NCI-H2029 treated with DMSO at 0.1 percent for 48 hours (cell line): ENCODE measurements at regions not wholly inside any gene's neighbourhood (a gene's known extent, or its start where the extent isn't known, plus 50 kb on each side); places are given as distances from the start of the nearest gene placed in this dataset.

Experiments
- DNase-seq: peaks from one replicate; lab custom pipeline; 2025; lab: John Stamatoyannopoulos, UW

DNA sequence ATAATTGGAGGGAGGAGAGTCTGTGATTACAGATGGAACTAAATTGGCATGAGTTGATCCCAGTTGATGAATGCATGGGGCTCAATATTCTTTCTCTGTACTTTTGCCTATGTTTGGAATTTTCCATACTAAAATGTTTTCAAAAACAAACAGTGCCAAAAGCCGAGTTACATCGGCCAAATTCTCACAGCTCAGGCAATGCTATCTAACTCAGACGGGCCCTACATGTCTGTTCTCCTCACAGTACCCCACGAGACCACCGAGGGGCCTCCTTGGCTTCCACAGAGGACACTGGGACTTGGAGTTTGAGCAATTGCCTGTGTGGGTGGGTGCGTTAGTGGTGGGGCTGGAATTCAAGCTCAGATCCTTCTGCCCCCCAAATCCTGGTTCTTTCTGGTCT lies 413.2 kb downstream of the CDH26 start:
- no peak for DNase-seq

DNA sequence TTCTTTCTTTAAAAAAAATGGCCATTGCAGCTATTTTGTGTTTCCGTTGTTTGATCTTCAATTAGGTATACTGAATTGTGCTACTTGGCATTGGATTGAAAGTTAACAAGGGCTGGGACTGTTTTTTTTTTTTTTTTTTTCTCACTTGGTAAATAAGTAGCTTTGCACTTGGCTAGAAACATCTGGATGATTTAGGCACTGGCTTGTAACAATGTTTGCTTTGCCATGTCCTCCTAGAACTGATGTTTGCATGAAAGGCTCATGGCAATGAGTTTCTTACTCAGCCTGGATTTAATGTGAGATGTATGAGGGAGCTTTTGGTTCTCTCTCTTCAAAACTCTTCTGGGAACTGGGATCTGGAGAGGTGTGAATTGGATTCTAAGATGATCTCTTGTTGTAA lies 414.1 kb downstream of the CDH26 start:
- peak; percentile 47 for DNase-seq

DNA sequence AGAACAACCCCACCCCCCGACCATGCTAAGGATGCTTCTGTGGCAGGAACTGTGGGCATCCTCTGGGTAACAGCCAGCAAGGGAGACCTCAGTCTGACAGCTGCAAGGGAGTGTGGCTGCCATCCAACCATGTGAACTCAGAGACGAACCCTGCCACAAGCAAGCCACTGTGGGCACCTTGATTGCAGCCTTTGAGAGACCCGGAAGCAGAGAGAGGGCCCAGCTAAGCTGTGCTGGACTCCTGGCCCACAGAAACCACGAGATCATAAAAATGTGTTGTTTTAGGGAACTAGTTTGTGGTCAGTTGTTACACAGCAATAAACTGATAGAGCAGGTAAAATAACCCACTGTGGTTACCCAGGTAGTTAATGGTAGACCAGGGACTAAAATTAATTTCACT lies 414.6 kb downstream of the CDH26 start:
- DNase-seq: peak; percentile 47

DNA sequence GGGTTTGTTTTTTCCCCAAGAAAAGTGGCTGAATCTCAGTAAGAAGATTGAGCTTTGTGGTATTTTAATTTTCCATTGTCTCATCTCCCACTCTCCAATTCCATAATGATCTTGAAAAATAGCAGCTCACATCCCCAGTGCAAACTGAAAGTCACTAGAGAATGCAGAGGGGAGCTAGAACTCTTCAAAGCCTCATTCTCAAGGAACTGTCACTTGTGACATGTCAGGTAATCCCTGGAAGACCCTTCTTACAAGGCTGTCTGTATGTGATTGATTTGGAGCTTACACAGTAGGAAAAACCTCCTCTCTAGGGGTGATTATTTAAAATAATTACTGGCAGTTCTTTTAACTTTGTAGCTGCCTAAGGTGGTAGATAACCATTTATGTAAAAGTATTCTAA lies 420.4 kb downstream of the CDH26 start:
- DNase-seq: no peak

DNA sequence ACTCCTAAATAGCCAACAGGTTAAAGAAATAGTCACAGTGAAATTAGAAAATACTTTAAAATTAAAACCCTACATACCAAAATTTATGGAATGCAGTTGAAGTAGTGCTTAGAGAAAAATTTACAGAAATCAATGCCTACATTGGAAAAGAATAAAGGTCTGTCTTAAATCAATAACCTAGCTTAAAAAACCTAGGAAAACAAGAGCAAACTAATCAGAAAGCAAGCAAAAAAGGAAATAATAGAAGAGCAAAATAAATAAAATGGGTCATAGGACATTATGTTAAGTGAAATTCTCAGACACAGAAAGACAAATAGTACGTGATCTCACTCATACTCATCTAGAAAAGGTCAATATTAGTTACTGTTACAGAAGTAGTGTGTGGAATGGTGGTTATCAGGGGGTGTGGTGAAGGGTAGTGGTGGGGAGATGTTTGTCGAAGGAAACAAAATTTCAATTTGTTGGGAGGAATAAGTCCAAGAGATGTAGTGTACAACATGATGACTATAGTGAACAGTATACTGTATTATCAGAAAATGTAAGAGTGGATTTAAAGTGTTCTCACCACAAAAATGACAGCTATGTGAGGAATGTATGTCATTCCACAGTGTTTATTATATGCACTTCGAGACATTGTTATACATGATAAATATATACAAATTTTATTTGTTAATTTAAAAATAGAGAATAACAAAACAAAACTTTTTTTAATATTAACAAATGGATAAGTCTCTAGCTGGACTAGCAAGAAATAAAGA lies 423.6 kb downstream of the CDH26 start:
- DNase-seq: no peak

DNA sequence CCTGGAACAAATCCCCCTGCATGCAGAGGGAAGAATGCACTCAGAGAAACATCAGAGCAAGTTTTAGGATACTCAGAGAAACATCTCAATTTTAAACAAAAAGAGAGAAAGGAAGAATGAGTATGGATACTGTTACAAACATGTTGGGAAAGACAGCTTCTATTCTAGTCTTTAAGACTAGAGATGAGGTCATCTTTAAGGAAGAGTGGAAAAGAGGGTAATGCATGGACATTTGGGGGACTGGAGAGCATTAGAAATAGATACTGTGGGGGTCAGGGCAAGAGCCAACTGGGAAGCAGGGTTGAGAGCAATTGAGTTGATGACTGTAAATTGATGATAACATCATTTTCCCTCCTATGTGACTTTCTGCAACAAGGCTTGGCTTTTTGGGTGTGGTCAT lies 431.2 kb downstream of the CDH26 start:
- DNase-seq: no peak

DNA sequence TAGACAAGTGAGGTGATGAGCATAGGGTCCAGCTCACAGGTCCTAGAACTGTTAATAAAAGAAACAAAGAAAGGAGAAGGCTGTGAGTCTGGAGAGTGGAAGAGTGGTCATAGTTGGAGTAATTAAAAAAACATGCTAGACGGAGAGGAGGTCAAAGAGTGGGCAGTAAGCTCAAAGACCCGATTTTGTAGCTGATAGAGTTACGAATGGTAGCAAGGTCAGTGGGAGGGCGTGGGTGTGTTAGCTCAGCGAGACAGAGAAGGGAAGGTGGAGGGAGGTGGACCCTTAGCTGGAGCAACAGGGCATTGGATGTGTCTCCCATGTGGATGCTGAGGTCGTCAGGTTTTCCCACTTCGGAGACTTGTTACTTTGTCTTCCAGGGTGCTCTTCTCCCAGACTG lies 431.7 kb downstream of the CDH26 start:
- no peak for DNase-seq

DNA sequence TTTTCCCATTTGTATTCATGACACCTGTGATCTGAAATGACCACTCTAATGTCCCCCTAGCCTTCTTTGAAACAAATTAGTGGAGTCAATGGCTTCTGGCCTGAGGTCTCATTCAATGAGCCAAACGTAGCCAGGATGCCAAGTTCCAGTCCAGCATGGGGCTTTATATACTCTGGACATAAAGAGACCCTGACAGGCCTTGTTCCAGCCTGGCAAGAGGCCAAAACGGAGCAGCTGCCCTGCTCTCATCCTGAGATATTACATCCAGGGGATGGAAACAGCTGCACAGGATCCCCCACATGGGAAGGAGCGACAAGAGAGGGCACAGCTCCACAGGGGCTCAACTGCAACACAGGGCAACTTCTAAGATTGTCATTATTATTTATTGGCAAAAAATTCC lies 437.8 kb downstream of the CDH26 start:
- peak; percentile 31 for DNase-seq

DNA sequence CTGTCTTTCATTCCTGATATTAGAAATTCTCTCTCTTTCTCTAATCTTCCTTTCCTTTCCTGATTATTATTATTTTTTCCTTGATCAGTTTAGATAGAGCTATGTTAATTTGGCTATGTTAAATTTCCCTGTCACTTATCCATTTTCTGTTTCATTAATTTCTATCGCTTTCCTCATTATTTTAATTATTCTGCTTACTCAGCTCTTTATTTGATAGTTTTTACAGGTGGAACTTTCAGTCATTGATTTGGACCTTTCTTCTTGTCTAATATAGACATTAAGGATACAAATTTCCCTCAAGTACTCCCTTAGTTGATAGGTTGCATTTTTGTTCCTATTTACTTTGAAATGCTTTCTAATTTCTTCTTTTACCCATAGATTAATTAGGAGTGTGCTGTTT lies 442.3 kb downstream of the CDH26 start:
- DNase-seq: no peak

DNA sequence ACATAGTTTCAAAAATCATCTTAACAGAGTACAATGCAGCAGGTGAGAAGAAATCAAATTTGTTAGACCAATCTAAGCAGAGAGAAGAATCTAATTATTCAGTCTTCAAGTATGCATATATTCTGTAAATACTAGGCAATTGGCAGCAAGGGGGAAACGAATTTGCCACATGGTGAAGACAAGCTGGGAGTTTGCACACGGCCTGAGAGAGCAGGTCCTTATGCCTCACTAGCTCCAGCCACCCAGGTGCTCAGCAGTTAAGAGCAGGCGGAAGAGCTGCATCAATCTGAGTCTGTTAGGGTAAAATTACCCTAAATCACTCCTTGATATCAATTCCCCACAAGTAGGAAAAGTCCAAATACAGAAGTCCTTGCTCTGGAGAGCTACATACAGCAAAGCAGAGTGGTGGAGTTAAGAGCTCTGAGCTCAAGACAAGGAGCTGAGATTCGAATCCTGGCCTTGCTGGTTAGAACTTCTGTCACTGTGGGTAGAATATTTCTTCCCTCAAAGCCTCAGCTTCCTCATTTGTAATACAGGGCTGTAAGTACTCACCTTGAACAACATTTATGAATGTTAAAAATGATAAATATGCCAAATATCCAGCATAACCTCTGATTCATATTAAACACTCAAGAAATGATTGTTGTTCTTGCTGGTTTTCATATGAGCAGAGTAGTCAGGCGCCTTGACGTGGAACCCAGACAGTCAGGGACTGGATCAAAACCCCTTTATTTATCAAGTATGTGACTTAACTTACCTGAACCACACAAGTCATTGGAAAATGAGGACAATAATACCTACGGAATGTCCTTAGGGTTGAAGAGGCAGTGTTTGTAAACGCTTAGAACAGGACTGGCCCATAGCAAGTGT lies 444.2 kb downstream of the CDH26 start:
- no peak for DNase-seq

DNA sequence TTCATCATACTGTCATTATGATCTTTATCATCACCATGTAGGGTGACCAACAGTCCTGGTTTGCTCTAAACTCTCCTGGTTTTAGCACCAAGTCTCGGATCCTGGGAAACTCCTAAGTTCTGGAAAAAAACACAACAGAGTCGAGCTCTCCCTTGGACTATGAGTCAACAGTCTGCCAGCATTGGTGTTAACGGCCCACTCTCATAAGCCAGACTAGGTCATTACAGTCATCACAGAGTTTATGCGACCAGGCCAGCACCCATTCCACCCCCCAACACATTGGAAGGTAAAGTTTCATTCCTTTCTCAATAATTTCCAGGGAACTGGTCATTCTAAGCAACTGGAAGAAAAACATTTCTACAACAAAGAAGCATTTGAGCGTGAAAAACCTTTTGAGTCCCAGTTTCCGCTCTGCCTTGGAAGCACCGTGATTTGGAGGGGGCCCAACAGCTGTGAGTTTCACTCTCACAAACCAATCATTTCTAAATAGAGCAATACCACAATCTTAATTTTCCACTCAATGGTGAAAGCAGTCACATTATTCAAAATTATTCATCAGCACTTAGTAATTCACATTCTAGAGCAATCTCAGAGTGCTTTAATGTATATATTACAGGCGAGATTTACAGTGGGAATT lies 445.0 kb downstream of the CDH26 start:
- DNase-seq: no peak

DNA sequence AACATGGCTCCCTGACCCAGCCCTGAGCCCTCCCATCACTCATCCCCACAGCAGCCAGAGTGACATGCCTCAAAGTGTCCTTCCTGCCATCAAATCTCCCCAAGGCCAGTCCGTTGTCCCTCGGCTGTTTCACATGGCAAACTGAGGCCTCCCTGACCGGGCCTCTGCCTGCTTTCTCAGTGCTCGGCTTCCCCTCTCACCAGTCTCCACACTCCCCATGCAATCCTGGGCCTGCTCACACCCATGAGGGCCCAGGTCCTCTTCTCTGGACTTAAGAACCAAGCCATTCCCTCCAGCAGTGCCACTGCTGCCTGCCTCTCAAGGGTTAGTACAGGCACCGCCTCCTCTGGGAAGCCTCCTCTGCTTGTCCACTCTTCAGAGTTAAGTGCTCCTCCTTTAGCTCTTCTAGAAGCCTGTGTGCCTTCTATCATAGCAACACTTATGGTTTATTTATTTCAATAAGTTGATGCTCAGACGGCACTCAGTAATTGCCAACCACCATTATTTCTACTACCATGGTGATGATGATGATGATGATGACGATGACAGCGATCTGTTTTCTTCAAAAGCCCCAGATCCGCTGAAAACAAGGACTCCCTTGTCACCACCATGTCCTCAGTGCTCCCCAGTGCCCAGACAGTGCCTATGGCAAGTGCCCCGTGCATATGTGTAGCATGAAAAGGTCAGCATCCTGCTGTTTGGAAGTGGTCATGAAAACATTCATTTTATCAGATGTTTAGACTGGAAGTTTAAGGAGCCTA lies 449.0 kb downstream of the CDH26 start:
- no peak for DNase-seq

DNA sequence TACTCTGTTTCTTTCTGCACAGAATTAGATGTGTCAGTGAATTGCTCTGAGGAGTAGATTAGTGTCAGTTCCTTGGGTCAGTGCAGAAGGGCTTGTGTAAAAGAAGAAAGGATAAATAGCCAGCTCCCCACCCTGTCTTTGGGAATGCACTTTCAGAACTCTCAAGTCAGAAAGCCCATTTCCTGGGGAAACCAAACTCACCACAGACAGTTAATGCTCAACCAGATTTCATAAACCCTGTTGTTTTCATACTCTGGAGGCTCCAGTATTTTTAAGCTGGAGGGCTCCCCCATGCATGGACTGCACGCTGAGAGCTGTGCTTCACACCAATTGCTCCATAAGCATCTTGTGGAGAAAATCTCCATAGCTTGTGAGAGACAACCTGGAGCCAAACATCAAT lies 449.7 kb downstream of the CDH26 start:
- DNase-seq: no peak

DNA sequence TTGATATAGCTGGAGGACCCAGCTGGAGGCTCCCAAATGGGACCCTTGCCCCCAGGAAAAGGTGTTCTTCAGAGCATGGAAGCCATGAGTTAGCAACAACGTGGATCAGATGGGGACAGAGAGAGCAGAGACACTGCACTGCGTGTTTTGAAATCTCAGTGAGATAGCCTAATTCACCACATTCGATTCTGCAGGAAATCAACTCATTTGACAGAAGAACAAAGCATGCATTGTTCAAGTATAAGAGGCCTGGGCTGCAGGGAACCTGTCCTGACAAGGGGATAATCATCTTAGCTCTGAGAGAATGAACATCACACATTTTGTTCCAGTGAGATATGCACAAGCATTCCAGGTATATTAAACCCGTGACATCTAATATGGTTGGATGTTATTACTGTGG lies 450.2 kb downstream of the CDH26 start:
- DNase-seq: no peak

DNA sequence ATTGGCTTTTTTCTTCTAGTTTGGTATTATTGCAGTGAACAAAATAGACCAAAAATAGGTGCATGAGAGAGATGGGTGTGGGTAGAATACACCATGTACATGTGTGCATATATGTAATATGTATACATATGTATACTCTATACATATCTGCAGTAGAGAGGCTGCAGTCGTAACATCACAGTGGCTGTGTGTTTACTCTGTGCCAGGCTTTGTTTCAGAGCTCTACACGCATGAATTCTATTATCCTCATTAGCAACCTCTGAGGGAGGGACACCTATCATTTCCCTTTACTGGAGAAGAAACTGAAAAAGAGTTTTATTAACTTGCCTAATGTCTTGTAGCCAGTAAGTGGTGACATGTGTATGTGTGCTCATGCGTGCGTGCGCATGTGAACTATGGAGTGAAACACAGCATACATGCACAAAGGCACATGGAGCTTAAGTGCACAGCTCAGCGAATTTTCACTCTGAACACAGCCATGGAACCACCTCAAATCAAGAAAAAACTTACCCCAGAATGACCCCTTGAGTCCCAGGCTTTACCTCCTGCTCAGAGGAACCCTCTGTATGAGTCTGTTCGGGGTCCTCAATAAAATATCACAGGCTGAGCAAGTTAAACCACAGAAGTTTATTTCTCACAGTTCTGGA lies 452.5 kb downstream of the CDH26 start:
- DNase-seq: no peak

DNA sequence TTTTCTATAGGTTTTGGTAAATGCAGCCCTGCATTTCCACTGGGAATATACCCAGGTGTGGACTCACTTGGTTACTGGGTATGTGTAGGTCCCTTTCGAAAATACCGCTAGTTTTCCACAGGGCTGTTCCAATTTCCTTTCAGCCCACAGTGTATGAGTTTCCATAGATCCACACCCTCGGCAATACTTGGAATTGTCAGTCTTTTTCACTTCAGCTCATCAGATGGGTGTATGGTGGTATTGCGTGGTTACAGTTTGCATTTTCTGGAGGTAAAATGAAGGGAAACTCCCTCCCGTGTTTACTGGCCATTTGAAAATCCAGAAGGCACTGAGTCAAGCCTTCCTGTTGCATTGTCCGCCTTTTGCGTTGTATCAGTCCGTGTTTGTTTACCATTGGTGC lies 453.6 kb downstream of the CDH26 start:
- no peak for DNase-seq

DNA sequence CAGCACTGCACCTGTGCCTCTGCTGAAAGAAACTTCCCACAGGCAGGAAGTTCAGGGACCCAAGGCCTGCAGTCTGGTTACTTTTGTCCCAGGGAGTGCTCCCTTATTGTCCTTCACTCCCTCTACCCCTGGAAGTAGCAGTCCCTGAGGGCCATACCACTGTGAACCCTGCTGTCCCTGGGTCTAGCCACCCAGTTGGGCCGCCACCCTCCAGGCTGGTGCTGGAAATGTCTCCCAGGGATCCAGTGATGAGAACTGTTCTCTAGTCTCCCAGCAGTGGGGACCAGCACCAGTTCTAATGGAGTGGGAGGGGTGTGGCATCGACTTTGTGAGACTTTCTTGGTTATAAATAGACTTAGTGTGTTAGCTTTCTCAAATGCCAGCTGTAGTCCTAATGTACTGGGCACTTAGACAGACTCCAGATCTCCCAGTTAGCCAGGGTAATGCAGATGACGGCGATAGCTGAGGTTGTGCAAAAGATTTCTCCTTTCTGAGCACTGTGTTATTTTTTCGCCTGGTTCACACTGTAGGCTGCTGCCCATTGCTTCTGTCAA lies 462.5 kb downstream of the CDH26 start:
- DNase-seq: no peak

DNA sequence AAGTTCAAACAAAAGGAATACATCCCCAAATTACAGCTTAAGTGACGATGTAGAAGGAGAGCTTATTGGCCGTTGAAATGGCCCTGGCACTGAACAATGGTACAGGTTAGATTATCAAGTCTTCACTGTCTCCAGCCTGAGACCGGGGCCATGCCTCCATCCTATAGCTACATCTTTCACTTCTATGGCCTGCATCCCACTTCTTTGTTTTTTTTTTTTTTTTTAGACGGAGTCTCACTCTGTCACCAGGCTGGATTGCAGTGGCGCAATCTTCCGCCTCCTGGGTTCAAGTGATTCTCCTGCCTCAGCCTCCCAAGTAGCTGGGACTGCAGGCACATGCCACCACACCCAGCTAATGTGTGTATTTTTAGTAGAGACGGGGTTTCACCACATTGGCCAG lies 464.6 kb downstream of the CDH26 start:
- no peak for DNase-seq

DNA sequence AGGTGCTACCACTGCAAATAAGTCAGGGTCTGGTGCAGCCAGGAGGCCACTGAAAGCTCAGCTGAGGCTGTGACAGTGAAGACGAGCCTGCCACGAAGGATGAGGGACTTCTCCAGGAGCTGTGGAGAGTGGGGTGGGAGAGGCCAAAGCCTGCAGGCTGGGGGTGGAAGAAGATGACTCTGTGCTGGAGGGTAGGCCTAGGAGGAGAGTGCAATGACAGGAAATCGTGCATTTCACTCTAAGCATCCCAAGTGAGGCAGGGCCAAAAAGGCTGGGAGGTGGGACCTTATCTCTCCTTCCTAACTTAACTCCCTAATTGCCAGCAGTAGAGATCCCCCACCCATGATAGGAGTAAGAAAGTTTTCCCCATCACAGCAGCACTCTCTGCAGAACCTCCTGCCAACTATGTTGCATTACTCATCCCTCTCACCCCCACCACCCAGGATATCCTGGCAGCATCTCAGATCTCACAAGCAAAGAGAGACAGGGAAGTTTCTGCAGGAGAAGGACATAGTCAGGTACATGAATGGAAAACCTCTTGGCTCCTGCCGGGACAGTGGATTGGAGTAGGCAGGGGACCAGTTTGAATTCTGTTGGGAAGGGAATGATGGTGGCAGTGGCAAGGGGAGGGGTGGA lies 466.2 kb downstream of the CDH26 start:
- no peak for DNase-seq

DNA sequence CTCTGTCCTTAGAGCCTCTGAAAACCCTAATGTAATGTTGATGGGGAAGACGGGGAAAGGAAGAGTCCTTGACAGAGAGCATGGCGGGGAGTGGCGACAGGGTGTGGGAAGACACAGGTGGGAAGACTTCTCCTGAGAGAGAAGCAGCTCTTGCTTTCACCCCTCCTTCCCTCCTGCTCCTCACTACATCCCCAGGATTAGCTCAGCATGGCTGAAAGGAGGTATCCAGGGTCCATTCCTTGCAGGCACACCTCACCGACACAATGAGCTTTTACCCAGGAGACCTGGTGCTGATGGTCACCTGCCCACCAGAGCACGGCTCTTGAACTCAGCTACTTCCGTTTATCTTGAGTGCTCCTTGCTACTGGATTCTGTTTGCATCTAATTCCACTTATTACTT lies 469.3 kb downstream of the CDH26 start:
- no peak for DNase-seq

DNA sequence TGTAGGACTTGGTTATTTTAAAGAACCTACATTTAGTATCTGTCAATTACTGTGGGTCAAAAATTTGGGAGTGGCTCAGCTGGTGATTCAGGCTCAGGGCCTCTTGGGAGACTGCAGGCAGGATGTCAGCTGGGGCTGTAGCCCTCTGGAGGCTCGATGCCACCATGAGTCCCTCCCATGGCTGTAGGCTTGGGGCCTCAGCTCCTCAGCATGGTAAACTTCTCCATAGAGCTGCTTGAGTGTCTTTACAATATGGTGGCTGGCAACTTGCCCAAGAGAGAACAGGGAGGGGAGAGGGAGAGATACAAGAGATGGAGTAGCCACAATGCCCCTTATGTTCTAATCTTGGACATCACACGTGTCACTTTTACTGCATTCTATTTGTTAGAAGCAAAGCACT lies 470.4 kb downstream of the CDH26 start:
- DNase-seq: no peak
